IMR-90 (cell line): ENCODE measurements at regions not wholly inside any gene's neighbourhood (a gene's known extent, or its start where the extent isn't known, plus 50 kb on each side); places are given as distances from the start of the nearest gene placed in this dataset.

Experiments
- ATAC-seq: fragments of 200-7000 bp; cut with Tn5 transposase; 2 replicates; pipeline ENCODE4 v1.9.1; 2020; ENCODE audit warnings: low read depth, mild to moderate bottlenecking, moderate library complexity
- BruUV-seq: library from RNA; stranded (reverse); fragments of 400-500 nt; replicated peaks from 2 replicates; lab custom pipeline; 2021; lab: Mats Ljungman, UMichigan
- CTCF ChIA-PET: fragments of 300-600 bp; formaldehyde crosslinking; extraction: SDS; loops from one replicate; lab custom pipeline; 2021; ENCODE audit warnings: antibody characterized with exemption; lab: Yijun Ruan, JAX
- POLR2A ChIA-PET: fragments of 300-600 bp; sonication (Branson Sonifier 250); formaldehyde crosslinking; loops from one replicate; lab custom pipeline; 2022; ENCODE audit warnings: antibody characterized with exemption; ENCODE audit not compliant: unreplicated experiment; lab: Charles Lee
- DNase-seq: peaks from one replicate; pipeline ENCODE4 v3.0.0; 2013
- H2AFZ ChIP-seq: replicated peaks from 2 replicates; pipeline ENCODE3; 2013; ENCODE audit warnings: low read length, mild to moderate bottlenecking; ENCODE audit not compliant: poor library complexity
- H2AK5ac ChIP-seq: 2 replicates; pipeline ENCODE4 v1.6.1; 2013; ENCODE audit warnings: low read depth, low read length, inconsistent platforms
- H2AK9ac ChIP-seq: replicated peaks from 2 replicates; pipeline ENCODE3; 2013; ENCODE audit warnings: mild to moderate bottlenecking, low read depth, low read length, moderate library complexity; ENCODE audit not compliant: poor library complexity
- H2BK120ac ChIP-seq: 2 replicates; pipeline ENCODE4 v1.6.1; 2013; ENCODE audit warnings: low read depth, low read length, inconsistent platforms
- H2BK15ac ChIP-seq: 3 replicates; pipeline ENCODE4 v1.6.1; 2013; ENCODE audit warnings: low read depth, low read length, inconsistent platforms
- H2BK20ac ChIP-seq: 2 replicates; pipeline ENCODE4 v1.6.1; 2013; ENCODE audit warnings: low read depth, mild to moderate bottlenecking, inconsistent platforms, low read length, moderate library complexity
- H2BK5ac ChIP-seq: 2 replicates; pipeline ENCODE4 v1.6.1; 2013; ENCODE audit warnings: mild to moderate bottlenecking, low read depth, low read length, inconsistent platforms; ENCODE audit not compliant: poor library complexity, severe bottlenecking
- H3K14ac ChIP-seq: replicated peaks from 2 replicates; pipeline ENCODE4 v1.6.1; 2013; ENCODE audit warnings: low read depth, low read length, inconsistent platforms
- H3K18ac ChIP-seq: 2 replicates; pipeline ENCODE4 v1.6.1; 2013; ENCODE audit warnings: low read depth, low read length, control low read depth
- H3K23ac ChIP-seq: 2 replicates; pipeline ENCODE4 v1.6.1; 2013; ENCODE audit warnings: low read depth, low read length, inconsistent platforms
- H3K27ac ChIP-seq: 2 replicates; pipeline ENCODE4 v1.5.1; 2013; ENCODE audit warnings: mild to moderate bottlenecking, control low read depth, low read length; ENCODE audit not compliant: insufficient read depth
- H3K27me3 ChIP-seq: 2 replicates; pipeline ENCODE4 v1.6.1; 2013; ENCODE audit warnings: low read length; ENCODE audit not compliant: control insufficient read depth, insufficient read depth
- H3K36me3 ChIP-seq: 2 replicates; pipeline ENCODE4 v1.6.1; 2013; ENCODE audit warnings: low read length, mixed read lengths; ENCODE audit not compliant: control insufficient read depth, insufficient read depth
- H3K4ac ChIP-seq: 2 replicates; pipeline ENCODE4 v1.6.1; 2013; ENCODE audit warnings: low read depth, low read length, inconsistent platforms
- H3K4me1 ChIP-seq: 2 replicates; pipeline ENCODE4 v1.6.1; 2013; ENCODE audit warnings: low read length, mixed read lengths; ENCODE audit not compliant: control insufficient read depth, insufficient read depth
- H3K4me2 ChIP-seq: 2 replicates; pipeline ENCODE4 v1.6.1; 2013; ENCODE audit warnings: low read depth, mild to moderate bottlenecking, control low read depth, low read length, moderate library complexity
- H3K4me3 ChIP-seq: 2 replicates; pipeline ENCODE4 v1.5.1; 2013; ENCODE audit warnings: low read depth, mild to moderate bottlenecking, control low read depth, low read length, moderate library complexity; ENCODE audit not compliant: insufficient read depth
- H3K56ac ChIP-seq: 2 replicates; pipeline ENCODE4 v1.6.1; 2013; ENCODE audit warnings: low read length, inconsistent platforms; ENCODE audit not compliant: insufficient read depth; ENCODE audit errors: extremely low read depth
- H3K79me1 ChIP-seq, 2 experiments: 2 replicates each; pipeline ENCODE4 v1.6.1; 2013; ENCODE audit warnings: low read length in 2 of 2, inconsistent platforms in 1 of 2, low read depth in 1 of 2
- H3K9ac ChIP-seq: 2 replicates; pipeline ENCODE4 v1.6.1; 2013; ENCODE audit warnings: low read depth, low read length, control low read depth
- H3K9me1 ChIP-seq: 2 replicates; pipeline ENCODE4 v1.6.1; 2013; ENCODE audit warnings: low read length, inconsistent platforms; ENCODE audit not compliant: insufficient read depth
- H3K9me3 ChIP-seq: 2 replicates; pipeline ENCODE4 v1.6.1; 2013; ENCODE audit warnings: low read length; ENCODE audit not compliant: control insufficient read depth, insufficient read depth
- H4K20me1 ChIP-seq: 2 replicates; pipeline ENCODE4 v1.6.1; 2013; ENCODE audit warnings: low read length, inconsistent platforms; ENCODE audit not compliant: insufficient read depth
- H4K5ac ChIP-seq: 2 replicates; pipeline ENCODE4 v1.6.1; 2013; ENCODE audit warnings: mild to moderate bottlenecking, low read depth, low read length, control low read depth
- H4K8ac ChIP-seq, 2 experiments: 2 replicates each; pipeline ENCODE4 v1.6.1; 2013; ENCODE audit warnings: low read depth in 2 of 2, low read length in 2 of 2, control low read depth in 1 of 2, inconsistent platforms in 1 of 2
- H4K91ac ChIP-seq: 2 replicates; pipeline ENCODE4 v1.6.1; 2013; ENCODE audit warnings: low read depth, low read length, inconsistent platforms; ENCODE audit not compliant: insufficient read depth
- CEBPB ChIP-seq: IDR thresholded peaks from 2 replicates; pipeline ENCODE4 v1.6.1; 2012; ENCODE audit warnings: low read depth, low read length, improper control_type of control experiment
- CHD1 ChIP-seq: IDR thresholded peaks from 2 replicates; pipeline ENCODE4 v1.6.1; 2012; ENCODE audit warnings: low read depth, low read length, improper control_type of control experiment
- CTCF ChIP-seq: conservative IDR thresholded peaks from 2 replicates; pipeline ENCODE4 v1.5.1; 2012; ENCODE audit warnings: mild to moderate bottlenecking, low read depth, low read length, improper control_type of control experiment
- NFE2L2 ChIP-seq: fragments of 150-350 bp; IDR thresholded peaks from 2 replicates; pipeline ENCODE4 v1.6.1; 2016; ENCODE audit warnings: low read depth, mild to moderate bottlenecking, low read length
- RAD21 ChIP-seq: IDR thresholded peaks from 2 replicates; pipeline ENCODE4 v1.6.1; 2012; ENCODE audit warnings: low read length, improper control_type of control experiment
- SMC3 ChIP-seq: fragments of 150-350 bp; IDR thresholded peaks from 2 replicates; pipeline ENCODE4 v1.6.1; 2016; ENCODE audit warnings: low read depth, mild to moderate bottlenecking, antibody characterized with exemption, low read length, moderate library complexity
- WGBS, 2 experiments: methylation state at CpG; one replicate each; pipeline versions ENCODE4 v1.1.5 to v1.1.7; 2013; ENCODE audit warnings: missing lambda C conversion rate in 2 of 2; ENCODE audit not compliant: insufficient read length in 1 of 2; ENCODE audit errors: extremely low coverage in 2 of 2; 5-methylcytosine and 5-hydroxymethylcytosine counted together
- dilution Hi-C: fragments of 300-500 bp; cut with HindIII; formaldehyde crosslinking; loops from one replicate; pipeline ENCODE4 v1.14.3; 2018; ENCODE audit warnings: low sequenced_read_pairs; ENCODE audit not compliant: unreplicated experiment
- in situ Hi-C: fragments of 300-500 bp; cut with MboI; formaldehyde crosslinking; loops from 3 replicates; pipeline ENCODE4 v1.14.3; 2019; ENCODE audit warnings: low sequenced_read_pairs, inconsistent platforms, mixed read lengths
- intact Hi-C: fragments of 100-400 bp; cut with micrococcal nuclease; formaldehyde crosslinking; loops from 2 replicates; pipeline ENCODE4 v1.10.0; 2022
- TF ChIP-seq, protein P1 (sequence below): fragments of 150-350 bp; IDR thresholded peaks from 2 replicates; pipeline ENCODE4 v1.6.1; 2016; ENCODE audit warnings: low read depth, mild to moderate bottlenecking, low read length, moderate library complexity, borderline replicate concordance

DNA sequence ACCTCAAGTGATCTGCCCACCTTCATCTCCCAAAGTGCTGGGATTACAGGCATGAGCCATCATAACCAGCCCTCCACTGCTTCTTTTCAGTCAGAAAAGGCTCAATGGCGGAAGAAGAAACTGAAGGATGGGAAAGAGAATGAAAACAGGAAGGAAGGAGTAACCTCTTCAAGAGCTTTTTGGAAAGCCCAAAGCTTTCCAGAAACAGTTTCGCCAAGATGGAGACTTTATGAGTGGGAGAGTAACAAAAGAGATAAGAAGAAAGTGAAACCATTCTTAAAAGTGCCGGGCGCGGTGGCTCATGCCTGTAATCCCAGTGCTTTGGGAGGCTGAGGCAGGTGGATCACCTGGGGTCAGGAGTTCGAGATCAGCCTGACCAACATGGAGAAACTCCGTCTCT lies 62.7 kb upstream of the NBL1 start:
- no peak for ATAC-seq
- Histone ChIP-seq H3K4me2 (no peak overlapping the region), H3K4ac (no peak overlapping the region), H2BK120ac (no peak overlapping the region), H3K9me1 (no peaks in the 10 kb centered on the region), H3K27me3 (peaks cover 11% of the 10 kb centered on the region), H2AK5ac (no peak overlapping the region), H3K56ac (no peak overlapping the region), H3K9ac (no peak overlapping the region), H2BK20ac (no peak overlapping the region), H3K4me3 (no peak overlapping the region), H4K20me1 (peaks cover 4% of the 10 kb centered on the region; the same call in 1 of the 2 replicates), H2AK9ac (no peak overlapping the region), H3K18ac (no peak overlapping the region), H3K9me3 (no peaks in the 10 kb centered on the region), H4K5ac (no peak overlapping the region), H4K8ac (no peak overlapping the region), H4K91ac (no peak overlapping the region), H3K79me1 (no peaks in the 10 kb centered on the region), H3K27ac (no peak overlapping the region), H3K36me3 (no peaks in the 10 kb centered on the region), H3K14ac (no peak overlapping the region), H2BK15ac (no peak overlapping the region), H3K23ac (no peak overlapping the region), H3K4me1 (no peaks in the 10 kb centered on the region), H2AFZ (no peak overlapping the region), H2BK5ac (no peak overlapping the region)
- no peak for DNase-seq
- in situ Hi-C loops (no loop called here), dilution Hi-C loops (no loop called here), intact Hi-C loops (no loop called here)
- POLR2A ChIA-PET, result no interaction called here
- no CpG with 5 or more reads among the region's 7 CpGs for WGBS, 2 experiments
- no TSS peak for BruUV-seq
- TF ChIP-seq RAD21 (no peak), NFE2L2 (no peak), CHD1 (no peak), SMC3 (no peak), CEBPB (no peak), CTCF (no peak)
- TF ChIP-seq, protein P1, sequence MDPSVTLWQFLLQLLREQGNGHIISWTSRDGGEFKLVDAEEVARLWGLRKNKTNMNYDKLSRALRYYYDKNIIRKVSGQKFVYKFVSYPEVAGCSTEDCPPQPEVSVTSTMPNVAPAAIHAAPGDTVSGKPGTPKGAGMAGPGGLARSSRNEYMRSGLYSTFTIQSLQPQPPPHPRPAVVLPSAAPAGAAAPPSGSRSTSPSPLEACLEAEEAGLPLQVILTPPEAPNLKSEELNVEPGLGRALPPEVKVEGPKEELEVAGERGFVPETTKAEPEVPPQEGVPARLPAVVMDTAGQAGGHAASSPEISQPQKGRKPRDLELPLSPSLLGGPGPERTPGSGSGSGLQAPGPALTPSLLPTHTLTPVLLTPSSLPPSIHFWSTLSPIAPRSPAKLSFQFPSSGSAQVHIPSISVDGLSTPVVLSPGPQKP, result no peak
- CTCF ChIA-PET, result no interaction called here
